HG02763 (cell line): ENCODE measurements at regions not wholly inside any gene's neighbourhood (a gene's known extent, or its start where the extent isn't known, plus 50 kb on each side); places are given as distances from the start of the nearest gene placed in this dataset.
"Not testable (repeated sequence)": the region's sequence is repeated elsewhere in the genome, so short reads cannot be mapped to it uniquely, and the experiment has no call there.

Experiments
- ATAC-seq: cut with Tn5 transposase; IDR thresholded peaks from one replicate; pipeline ENCODE4 v1.9.1; 2021; ENCODE audit warnings: mild to moderate bottlenecking, moderate library complexity; ENCODE audit not compliant: unreplicated experiment

DNA sequence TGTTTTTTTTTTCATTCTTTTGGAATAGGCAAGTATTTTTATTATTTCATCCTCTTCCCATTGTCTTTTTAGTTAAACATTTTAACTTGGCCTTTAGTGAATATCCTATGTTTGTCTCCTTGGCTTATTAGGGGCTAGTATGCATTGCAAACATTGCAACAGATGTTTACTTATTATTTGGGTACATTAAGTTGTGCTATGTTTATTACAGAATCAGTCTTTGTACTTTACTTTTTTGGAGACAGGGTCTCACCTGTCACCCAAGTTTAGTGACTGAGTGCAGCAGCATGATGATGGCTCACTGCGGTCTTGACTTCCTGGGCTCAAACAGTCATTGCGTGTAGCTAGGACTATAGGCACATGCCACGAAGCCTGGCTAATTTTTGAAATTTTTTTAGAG is 51.1 kb upstream of the NUDT6 start:
- no peak for ATAC-seq

DNA sequence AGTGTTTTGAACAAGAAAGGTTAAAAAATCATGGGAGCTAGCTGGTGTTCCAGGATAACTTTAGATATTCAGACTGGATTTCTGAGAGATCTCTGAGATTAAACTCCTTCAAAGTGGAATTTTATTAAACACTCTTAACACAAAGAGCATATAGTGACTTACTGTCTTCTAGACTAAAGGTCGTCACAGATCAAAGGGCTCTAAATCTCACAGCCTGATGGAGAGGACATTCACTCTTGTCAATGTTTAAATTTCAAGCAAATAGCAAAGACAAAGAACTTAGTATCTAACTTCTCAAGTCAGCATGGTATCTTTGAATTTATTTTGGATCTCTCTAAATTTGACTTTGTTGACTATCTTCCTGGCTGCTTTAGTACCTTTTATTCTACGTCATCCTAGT is 53.7 kb upstream of the NUDT6 start:
- no peak for ATAC-seq

DNA sequence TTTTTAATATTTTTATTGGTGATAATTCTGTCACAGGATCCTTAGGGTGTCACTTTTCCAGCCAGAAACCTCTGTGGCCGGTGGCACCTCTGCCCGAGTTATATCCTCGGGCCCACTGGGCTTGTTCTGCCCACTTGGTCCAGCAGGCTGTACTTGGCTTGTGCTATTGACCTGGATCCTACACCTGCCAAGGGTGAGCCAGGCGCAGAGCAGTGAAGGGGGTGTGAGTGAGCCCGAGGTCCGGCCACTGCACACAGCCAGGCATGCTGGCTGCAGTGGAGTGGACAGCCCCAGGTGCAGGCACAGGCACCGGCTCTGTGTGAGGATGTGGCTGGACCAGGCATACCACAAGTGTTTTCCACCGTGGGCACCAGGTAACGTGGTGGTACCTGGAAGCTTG is 54.7 kb upstream of the NUDT6 start:
- ATAC-seq = no peak

DNA sequence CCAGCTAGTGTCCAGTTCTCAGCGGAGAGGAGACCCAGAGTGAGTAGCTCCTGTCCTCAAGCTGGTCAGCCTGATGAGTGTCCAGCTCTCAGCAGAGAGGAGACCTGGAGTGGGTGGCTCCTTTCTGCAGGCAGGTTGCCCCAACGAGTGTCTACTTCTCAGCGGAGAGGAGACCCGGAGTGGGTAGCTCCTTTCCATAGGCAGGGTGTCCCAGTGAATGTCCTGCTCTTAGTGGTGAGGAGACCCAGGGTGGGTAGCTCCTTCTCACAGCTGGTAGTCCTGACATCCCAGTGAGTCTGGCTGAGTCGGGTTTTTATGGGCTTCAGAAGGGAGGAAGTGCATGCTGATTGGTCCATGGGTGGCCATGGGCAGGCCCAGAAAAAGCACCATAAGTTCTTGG is 55.7 kb upstream of the NUDT6 start:
- no peak for ATAC-seq

DNA sequence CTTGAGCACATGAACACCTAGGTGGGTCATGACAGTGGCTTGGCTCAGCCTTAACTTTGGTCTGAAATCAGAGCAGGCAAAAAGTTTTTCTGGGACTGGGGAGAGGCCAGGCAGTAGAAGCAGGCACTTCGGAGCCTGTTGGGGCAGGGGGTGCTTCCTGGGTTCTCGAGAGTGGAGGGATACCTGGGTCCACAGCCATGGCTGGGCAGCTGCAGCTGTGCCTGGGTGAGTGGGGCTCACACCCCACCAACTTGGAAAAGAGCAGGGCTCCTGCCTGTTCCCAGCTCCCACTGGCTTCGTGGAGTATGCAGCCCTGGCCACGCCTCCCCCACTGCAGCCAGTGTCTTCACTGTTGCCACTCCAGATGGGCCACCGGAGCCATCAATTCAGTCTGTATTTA is 56.4 kb upstream of the NUDT6 start:
- no peak for ATAC-seq

DNA sequence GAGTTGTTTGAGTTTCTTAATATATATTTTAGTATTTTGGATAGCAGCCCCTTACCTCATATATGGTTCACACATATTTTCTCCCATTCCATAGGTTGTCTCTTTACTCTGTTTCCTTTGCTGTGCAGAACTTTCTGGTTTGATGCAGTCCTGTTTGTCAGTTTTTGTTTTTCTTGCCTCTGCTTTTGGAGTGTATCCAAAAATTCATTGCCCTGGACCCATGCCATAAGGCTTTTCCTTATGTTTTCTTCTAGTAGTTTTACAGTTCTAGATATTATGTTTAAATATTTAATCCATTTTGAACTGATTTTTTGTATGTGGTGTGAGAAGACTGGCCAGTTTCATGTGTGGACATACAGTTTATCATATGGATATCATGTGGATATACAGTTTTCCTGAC is 58.5 kb upstream of the NUDT6 start:
- no peak for ATAC-seq

DNA sequence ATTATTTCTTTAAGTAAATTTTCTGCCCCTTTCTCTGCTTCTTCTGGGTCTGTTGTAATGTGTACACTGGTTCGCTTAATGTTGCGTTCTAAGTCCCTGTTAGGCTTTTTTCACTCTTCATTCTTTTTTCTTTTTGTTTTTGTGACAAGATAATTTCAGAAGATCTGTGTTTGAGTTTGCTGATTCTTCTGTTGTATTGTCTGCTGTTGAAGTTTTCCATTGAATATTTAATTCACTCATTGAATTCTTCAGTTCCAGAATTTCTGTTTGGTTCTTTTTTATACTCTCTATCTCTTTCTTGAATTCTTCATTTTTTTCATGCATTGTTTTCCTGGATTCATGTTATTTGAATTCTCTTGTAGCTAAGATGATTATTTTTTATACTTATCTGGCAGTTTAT is 66.3 kb upstream of the NUDT6 start:
- ATAC-seq = no peak

DNA sequence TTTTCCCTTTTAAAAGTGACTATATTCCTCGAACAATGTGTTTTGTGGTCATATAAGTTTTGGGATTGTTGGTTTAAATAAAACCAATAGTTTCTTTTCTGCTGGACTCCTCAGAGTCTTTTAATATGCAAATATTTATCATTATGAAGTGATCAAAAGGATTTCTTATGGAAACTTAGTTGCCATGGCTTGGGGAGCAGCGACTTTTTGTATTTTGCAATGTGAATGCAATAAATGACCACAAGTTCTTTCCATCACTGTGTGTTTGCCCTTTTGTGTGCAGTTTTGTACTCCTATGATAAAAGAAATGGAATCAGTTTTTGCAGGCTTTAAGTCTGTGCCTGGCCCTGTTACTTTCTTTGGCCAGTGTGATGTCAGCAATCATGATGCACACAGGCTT is 68.5 kb upstream of the NUDT6 start:
- no peak for ATAC-seq

DNA sequence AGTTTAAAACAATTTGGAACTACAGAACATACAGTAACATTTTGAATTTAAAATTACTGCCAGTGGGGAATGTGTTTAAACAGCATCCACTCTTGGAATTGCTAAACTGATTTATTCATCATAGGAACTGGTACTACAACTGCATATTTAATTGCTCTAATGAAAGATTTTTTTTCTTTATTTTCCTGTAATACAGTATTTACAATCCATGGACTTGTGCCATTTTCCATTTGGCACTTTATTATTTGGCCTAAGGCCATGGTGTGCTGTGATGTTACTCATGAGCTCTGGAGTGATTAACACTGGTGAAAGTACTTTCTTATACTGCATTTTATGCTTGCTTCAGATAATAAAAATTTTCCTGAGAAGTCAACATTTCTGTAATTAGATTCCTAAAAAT is 69.7 kb upstream of the NUDT6 start:
- ATAC-seq = no peak

DNA sequence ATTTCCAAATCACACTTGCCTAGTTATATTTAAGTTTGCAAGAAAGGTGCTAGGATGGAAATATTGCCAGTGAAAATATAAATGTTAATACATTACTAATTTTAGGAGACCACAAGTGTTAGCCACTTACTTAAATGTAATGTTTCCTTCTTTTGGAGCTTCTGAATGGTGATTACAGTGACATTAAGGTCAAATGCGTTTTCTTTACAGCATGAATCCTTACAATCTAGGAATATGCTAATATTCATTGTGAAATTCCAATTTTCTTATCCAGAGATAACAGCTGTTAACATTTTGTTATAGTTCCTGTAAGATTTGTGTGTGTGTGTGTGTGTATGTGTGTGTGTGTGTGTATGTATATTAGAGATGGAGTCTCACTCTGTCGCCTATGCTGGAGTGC is 70.2 kb upstream of the NUDT6 start:
- ATAC-seq = no peak

DNA sequence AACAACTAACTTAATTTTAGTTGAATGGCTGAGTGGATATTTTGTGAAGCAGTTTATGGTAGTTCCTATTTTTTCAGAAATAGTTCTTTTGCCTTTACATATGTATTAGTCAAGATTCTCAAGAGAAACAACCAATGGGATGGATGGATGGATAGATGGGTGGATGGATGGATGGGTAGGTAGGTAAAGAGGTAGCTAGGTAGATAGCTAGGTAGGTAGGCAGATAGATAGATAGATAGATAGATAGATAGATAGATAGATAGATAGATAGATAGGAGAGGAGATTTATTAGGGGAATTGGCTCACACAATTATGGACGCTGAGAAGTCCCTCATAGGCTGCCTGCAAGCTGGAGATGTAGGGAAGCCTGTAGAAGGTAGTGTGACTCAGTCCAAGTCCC is 74.0 kb upstream of the NUDT6 start:
- no peak for ATAC-seq

DNA sequence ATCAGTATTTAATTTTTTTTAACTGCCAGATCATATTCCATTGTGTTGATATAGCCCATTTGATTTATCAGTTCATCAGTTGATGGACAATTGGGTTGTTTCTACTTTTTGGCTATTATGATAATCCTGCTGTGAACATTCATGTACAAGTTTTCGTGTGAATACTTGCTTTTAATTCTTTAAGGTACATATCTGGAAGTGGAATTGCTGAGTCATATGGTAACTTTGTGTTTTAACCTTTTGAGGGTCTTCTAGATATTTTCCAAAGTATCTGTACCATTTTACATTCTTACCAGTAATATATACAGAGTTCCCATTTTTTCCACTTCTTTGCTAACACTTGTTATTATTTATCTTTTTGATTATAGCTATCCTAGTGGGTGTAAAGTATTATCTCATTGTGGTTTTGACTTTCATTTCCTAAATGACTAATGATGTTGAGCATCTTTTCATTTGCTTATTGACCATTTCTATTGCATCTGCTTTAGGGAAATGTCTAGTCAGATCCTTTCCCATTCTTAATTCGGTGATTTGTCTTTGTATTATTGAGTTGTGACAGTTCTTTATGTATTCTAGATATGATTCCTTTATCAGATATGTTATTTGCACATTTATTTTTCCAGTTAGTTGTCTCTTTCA is 75.2 kb upstream of the NUDT6 start:
- ATAC-seq = no peak

DNA sequence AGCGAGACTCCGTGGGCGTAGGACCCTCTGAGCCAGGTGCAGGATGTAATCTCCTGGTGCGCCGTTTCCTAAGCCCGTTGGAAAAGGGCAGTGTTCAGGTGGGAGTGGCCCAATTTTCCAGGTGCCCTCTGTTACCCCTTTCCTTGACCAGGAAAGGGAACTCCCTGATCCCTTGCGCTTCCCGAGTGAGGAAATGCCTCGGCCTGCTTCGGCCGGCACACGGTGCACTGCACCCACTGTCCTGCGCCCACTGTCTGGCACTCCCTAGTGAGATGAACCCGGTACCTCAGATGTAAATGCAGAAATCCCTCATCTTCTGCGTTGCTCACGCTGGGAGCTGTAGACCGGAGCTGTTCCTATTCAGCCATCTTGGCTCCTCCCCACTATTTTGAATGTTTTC is 81.7 kb upstream of the NUDT6 start:
- ATAC-seq = not testable (repeated sequence)

DNA sequence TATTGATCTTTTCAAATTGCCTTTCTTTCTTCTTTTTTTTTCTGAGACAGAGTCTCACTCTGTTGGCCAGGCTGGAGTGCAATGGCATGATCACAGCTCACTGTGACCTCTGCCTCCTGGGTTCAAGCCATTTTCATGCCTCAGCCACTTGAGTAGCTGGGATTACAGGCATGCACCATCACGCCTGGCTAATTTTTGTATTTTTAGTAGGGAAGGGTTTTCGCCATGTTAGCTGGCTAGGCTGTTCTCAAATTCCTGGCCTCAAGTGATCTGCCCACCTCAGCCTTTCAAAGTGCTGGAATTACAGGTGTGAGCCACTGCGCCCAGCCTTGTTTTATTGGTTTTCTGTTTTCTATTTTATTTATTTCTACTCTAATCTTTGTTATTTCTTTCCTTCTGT is 82.7 kb upstream of the NUDT6 start:
- not testable (repeated sequence) for ATAC-seq

DNA sequence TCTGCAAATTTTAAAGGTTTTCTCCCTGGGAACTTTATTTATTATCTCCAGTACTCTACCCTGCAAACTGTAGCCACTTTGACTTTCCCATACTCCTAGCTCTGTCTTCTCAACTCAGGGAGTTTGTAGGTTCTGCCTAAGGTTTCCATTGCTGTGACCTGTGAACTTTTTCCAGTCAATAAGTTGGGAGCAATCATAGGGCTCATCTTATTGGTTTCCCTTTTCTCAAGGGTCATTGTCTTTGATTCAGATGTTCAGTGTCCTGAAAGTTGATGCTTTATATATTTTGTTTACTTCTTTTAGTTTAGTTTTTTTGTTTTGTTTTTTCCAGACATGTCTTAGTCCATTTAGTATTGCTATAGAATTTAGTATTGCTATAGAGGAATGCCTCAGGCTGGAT is 85.3 kb upstream of the NUDT6 start:
- ATAC-seq = no peak

DNA sequence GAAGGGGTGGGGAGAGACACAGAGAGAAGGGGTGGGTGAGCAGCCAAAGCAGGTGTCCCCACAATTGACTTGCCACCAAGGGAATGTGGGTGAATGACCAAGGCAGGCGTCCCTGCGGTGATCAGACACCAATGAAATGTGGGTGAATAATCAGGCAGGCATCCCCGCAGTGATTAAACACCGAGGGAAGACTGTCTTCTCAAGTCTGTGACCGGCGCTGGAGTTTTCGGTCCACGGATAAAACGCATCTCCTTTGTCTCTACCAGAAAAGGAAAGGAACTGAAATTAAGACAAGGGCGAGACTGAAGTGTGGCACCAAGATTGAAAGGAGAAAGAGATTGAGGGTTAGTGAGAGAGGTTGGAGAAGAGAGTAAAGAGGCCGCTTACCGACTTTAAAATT is 90.0 kb upstream of the NUDT6 start:
- ATAC-seq = not testable (repeated sequence)

DNA sequence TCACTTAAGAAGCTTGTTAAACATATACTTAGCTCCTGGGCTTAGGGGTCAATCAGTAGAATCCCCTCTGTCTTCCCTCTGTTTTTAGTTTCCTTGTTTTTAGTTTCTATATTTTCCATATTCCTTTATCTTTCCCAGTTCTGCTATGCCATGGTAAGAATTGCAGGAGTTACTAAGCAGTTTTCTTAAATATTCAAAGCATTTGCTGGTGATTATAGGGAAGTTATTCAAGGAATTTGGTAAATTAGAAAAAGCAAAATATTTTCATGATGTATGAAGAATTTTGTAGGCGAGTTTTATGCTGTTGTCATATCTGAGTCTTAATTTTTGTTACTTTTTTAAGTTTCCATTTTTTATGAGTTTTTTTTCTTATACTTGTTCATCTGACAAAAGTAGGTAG is 91.6 kb upstream of the NUDT6 start:
- no peak for ATAC-seq

DNA sequence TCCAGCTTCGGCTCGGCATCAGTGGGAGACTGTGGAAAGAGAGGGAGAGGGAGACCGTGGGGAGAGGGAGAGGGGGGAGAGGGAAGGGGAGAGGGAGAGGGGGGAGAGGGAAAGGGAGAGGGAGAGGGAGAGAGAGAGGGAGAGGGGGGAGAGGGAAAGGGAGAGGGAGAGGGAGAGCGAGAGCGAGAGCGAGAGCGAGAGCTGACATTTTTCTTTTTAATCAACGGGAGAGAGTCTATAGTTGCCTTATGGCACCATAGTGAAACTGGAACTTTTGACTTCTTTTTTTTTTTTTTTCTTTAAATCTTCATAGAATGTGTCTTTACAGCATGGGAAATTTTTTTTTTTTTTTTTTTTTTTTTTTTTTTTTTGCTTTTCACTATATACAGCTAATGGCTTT is 94.7 kb upstream of the NUDT6 start:
- ATAC-seq = no peak

DNA sequence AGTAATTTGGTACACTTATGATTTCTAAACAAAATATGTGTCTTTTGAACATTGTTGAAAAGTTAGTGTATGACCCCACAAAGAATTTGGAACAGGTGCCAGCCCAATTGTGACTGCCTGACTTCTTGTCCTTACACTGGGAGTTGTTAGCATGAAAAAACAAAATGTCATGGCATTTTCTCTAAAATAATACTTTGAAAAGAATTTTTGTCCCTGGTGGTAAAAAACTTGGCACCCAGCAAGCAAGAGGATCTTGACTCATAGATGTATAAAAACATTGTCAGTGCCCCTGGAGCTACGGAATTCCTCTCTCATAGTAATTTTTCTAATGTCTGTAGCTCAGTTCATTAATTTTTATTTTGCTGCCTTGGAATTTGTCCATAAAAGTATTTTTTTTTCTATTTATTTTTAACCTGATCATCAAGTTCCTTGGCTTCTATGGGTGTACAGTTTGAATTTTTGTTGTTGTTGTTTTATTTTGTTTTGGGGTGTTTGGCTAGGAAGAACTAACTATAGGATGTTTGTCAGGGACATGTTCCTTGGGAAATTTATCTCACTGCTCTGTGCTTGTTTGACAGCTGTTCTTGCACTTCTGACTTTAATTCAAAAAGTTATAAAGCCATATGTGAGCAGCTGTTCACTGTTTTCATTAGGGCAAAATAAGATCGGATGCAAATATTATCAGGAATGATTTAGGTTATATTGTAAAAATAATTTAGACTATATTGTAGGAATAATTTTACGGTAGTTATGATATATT is 95.4 kb upstream of the NUDT6 start:
- no peak for ATAC-seq

DNA sequence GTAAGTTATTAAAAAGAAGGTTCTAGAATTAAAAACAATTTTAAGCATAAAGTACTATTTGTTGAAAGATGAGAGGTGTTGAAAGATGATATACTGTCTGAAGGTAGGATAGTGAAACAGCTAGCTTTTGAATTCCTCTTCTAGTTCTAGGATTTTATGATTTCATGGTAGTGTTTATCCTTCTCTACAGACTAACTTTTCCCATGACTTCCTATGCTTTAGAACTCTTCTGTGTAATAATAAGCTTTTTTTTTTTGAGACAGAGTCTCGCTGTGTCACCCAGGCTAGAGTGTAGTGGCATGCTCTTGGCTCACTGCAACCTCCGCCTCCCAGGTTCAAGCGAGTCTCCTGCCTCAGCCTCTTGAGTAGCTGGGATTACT is 96.0 kb upstream of the NUDT6 start:
- no peak for ATAC-seq

DNA sequence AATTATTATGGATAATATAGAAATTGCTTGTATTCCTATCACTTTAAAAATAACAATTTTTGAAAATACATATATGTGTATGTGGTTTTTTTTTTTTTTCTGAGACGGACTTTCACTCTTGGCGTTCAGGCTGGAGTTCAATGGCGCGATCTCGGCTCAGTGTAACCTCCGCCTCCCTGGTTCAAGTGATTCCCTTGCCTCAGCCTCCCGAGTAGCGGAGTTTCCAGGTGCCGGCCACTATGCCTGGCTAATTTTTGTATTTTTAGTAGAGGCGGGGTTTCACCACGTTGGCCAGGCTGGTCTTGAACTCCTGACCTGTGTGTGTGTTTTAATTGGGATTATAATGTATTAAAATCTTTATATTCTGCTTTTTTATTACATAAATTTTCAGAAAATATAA is 97.9 kb upstream of the NUDT6 start:
- ATAC-seq = no peak

DNA sequence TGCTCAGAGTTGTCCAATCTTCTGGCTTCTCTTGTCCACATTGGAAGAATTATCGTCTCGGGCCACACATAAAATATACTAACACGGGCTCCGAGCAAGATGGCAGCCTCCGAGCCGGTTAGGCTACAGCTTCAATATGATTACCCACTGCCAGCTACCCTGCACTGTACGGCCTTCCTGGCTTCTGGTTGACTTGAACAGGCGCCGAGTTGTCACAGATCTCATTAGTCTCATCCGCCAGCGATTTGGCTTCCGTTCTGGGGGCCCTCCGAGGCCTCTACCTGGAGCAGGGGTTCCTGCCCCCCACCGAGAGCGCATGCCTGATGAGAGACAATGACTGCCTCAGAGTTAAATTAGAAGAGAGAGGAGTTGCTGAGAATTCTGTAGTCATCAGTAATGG is 101.2 kb upstream of the NUDT6 start:
- ATAC-seq = no peak

DNA sequence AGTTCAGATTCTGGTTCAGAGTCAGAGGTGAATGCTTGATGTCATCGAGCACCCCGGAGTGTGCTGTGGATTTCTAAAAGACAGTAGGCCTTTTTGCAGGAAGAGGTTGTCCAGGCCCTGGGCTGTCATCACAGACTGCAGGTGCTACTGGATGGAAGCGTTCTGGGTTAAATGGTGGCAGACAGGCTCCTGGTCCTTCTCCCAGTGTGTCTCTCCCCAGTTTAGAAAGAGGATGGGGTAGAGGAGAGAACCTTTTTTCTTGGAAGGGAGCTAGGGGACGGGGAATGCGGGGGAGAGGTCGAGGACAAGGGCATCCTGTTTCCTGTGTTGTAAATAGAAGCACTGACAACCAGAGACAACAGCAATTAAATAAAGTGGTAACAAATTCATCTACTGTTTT is 102.3 kb upstream of the NUDT6 start:
- ATAC-seq = no peak
